Breast epithelium (tissue), 3 donors: ENCODE measurements at regions not wholly inside any gene's neighbourhood (a gene's known extent, or its start where the extent isn't known, plus 50 kb on each side); places are given as distances from the start of the nearest gene placed in this dataset.

Experiments
- POLR2AphosphoS5 ChIP-seq, 3 donors: sonication (generic); formaldehyde crosslinking; IDR thresholded peaks; one replicate each; pipeline ENCODE4 v1.6.1; 2017; ENCODE audit warnings: antibody characterized with exemption in 3 of 3
- TF ChIP-seq, protein P1 (sequence below), 3 donors: fragments of 450-650 bp; IDR thresholded peaks; one replicate each; pipeline ENCODE4 v1.5.1; 2016 to 2017; ENCODE audit warnings: antibody characterized with exemption in 3 of 3, mild to moderate bottlenecking in 3 of 3, moderate library complexity in 3 of 3

DNA sequence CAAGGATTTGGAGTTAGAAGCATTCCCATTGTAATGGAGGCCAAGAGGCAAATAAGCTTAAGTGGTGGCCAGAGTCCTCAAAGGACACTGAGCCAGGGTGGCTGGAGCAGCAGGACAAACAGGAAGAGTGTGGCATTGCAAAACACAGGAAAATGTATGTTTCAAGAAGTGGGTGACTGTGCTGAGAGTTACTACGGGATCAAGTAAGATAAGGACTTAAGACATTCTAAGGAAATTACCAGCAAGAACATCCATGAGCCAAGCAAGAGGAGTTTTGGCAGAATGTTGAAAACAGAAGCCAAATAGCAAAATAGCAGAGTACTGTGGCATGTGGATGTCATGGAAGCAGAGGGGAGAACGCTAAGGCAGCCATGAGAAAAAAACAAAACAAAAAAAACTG, 104.2 kb downstream of the RAP2A start:
- TF ChIP-seq, protein P1, sequence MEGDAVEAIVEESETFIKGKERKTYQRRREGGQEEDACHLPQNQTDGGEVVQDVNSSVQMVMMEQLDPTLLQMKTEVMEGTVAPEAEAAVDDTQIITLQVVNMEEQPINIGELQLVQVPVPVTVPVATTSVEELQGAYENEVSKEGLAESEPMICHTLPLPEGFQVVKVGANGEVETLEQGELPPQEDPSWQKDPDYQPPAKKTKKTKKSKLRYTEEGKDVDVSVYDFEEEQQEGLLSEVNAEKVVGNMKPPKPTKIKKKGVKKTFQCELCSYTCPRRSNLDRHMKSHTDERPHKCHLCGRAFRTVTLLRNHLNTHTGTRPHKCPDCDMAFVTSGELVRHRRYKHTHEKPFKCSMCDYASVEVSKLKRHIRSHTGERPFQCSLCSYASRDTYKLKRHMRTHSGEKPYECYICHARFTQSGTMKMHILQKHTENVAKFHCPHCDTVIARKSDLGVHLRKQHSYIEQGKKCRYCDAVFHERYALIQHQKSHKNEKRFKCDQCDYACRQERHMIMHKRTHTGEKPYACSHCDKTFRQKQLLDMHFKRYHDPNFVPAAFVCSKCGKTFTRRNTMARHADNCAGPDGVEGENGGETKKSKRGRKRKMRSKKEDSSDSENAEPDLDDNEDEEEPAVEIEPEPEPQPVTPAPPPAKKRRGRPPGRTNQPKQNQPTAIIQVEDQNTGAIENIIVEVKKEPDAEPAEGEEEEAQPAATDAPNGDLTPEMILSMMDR (IDR thresholded peaks at IDR 0.05), result no peak
- TF ChIP-seq POLR2AphosphoS5 (IDR thresholded peaks at IDR 0.05), result no peak
